Fibroblast of villous mesenchyme (primary cell): ENCODE measurements at regions not wholly inside any gene's neighbourhood (a gene's known extent, or its start where the extent isn't known, plus 50 kb on each side); places are given as distances from the start of the nearest gene placed in this dataset.
A peak's percentile ranks its signal among the peaks of the same experiment; 100 is the strongest.

Source experiments
- DNase-seq: peaks from one replicate; pipeline ENCODE4 v3.0.0-alpha.2; 2010; ENCODE audit warnings: low read depth
- H3K4me3 ChIP-seq: 2 replicates; pipeline ENCODE4 v1.5.1; 2011; ENCODE audit warnings: low read depth, mild to moderate bottlenecking, low read length
- CTCF ChIP-seq: IDR thresholded peaks from 2 replicates; pipeline ENCODE4 v1.5.1; 2012; ENCODE audit warnings: low read depth, mild to moderate bottlenecking, low read length; ENCODE audit not compliant: insufficient read depth

GRCh38 chr6:2447318-2447920 is 202.0 kb upstream of the GMDS start:
- DNase-seq, result no peak
- TF ChIP-seq CTCF, result no peak
- no peak overlapping the region for H3K4me3 ChIP-seq

GRCh38 chr6:2441601-2442475 is 196.4 kb upstream of the GMDS start:
- no peak overlapping the region for H3K4me3 ChIP-seq
- TF ChIP-seq CTCF, result no peak
- peak; percentile 30 for DNase-seq

- no peak for TF ChIP-seq CTCF
- H3K4me3 ChIP-seq, result no peak overlapping the region
- no peak for DNase-seq
Observed at GRCh38 chr6:2440516-2440915, 195.1 kb upstream of the GMDS start.

GRCh38 chr6:2439632-2440031 is 194.2 kb upstream of the GMDS start:
- H3K4me3 ChIP-seq, result no peak overlapping the region
- TF ChIP-seq CTCF, result no peak
- no peak for DNase-seq

- TF ChIP-seq CTCF, result no peak
Observed at GRCh38 chr6:2439082-2439481, 193.7 kb upstream of the GMDS start.

GRCh38 chr6:2436410-2437154 is 191.2 kb upstream of the GMDS start:
- no peak for DNase-seq
- H3K4me3 ChIP-seq, result no peak overlapping the region
- TF ChIP-seq CTCF, result no peak

More at GRCh38 chr6:2439082-2439481, 193.7 kb upstream of the GMDS start:
- H3K4me3 ChIP-seq, result no peak overlapping the region
- DNase-seq, result no peak
